ENCODE measurements at regions not wholly inside any gene's neighbourhood (a gene's known extent, or its start where the extent isn't known, plus 50 kb on each side); places are given as distances from the start of the nearest gene placed in this dataset.

DNA sequence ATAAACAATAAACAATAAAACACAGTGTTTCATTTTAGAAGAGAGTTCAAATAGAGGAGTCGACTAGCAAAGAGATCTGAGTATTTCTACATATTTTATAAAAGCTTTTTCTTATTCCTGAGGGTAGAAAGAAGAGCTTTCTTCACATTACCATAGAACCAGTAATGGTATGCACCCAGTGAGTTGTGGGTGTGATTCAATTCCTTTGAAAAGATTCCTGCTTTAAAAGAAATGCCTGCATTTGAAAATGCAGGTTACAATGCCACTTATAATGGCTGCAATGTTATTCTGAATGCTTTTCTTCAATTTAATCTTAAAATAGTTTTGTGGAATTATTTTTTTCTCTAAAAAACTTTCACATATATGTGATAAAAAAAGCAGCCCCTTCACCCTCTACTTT is 178.1 kb downstream of the CDC14C start:
- peaks cover 26% of the 10 kb centered on the region for H3K9me3 ChIP-seq (ENCODE audit: insufficient read depth, low read length)
- DNase-seq (ENCODE audit: low read depth, low spot score), result no peak
- no peaks in the 10 kb centered on the region for H3K4me1 ChIP-seq (ENCODE audit: insufficient read depth, insufficient read length)
- no peak overlapping the region for H3K9ac ChIP-seq (ENCODE audit: insufficient read length, low read depth)
- H3K36me3 ChIP-seq (ENCODE audit: insufficient read depth, insufficient read length, low read length), result no peaks in the 10 kb centered on the region
- H3K27me3 ChIP-seq (ENCODE audit: insufficient read depth, insufficient read length), result no peaks in the 10 kb centered on the region
- no peak for TF ChIP-seq ZNF274 (IDR thresholded peaks at IDR 0.05; ENCODE audit: low read depth, low read length)
- TF ChIP-seq YY1 (IDR thresholded peaks at IDR 0.05; ENCODE audit: insufficient read depth, insufficient read length), result no peak
- TF ChIP-seq SUZ12 (IDR thresholded peaks at IDR 0.05; ENCODE audit: extremely low read depth, insufficient read depth, insufficient read length), result no peak
- H3K4me3 ChIP-seq (ENCODE audit: insufficient read length, low read depth), result no peak overlapping the region

DNA sequence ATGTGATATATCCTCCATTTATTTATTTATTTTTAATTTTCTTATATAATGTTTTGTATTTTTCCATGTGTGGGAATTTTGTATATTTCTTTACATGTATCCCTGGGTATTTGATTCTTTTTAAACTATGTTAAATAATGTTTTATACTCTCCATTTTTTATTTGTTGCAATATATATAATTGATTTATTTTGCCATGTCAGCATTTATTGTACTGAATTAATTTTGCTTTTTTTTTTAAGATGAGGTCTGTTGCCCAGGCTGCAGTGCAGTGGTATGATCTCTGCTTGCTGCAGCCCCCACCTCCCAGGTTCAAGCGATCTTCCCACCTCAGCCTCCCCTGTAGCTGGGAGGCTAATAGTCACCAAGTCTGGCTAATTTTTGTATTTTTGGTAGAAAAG is 187.4 kb downstream of the CDC14C start:
- H3K4me1 ChIP-seq (ENCODE audit: insufficient read depth, insufficient read length), result no peaks in the 10 kb centered on the region
- TF ChIP-seq SUZ12 (IDR thresholded peaks at IDR 0.05; ENCODE audit: extremely low read depth, insufficient read depth, insufficient read length) (no peak), ZNF274 (IDR thresholded peaks at IDR 0.05; ENCODE audit: low read depth, low read length) (no peak), YY1 (IDR thresholded peaks at IDR 0.05; ENCODE audit: insufficient read depth, insufficient read length) (no peak)
- H3K9me3 ChIP-seq (ENCODE audit: insufficient read depth, low read length), result peaks cover 25% of the 10 kb centered on the region
- H3K27me3 ChIP-seq (ENCODE audit: insufficient read depth, insufficient read length), result no peaks in the 10 kb centered on the region
- DNase-seq (ENCODE audit: low read depth, low spot score), result no peak
- H3K9ac ChIP-seq (ENCODE audit: insufficient read length, low read depth), result no peak overlapping the region
- no peak overlapping the region for H3K4me3 ChIP-seq (ENCODE audit: insufficient read length, low read depth)
- no peaks in the 10 kb centered on the region for H3K36me3 ChIP-seq (ENCODE audit: insufficient read depth, insufficient read length, low read length)

DNA sequence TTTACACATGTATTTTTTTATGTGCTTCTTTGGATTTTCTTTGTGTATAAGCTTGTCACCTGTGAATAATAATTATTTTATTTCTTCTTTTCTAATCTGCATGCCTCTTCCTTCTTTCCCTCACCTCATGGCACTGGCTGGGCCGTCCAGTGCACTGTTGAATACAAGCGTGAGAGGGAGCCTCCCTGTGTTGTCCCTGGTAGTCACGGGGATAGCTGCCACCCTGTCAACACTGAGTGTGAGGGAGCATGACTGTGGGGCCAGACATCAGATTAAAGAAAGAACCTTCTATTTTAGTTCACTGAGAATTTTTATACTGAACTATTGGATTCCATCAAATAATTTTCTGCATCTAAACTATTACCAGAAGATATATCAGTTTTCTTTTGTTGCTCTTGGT is 187.9 kb downstream of the CDC14C start:
- Histone ChIP-seq H3K4me3 (ENCODE audit: insufficient read length, low read depth) (no peak overlapping the region), H3K4me1 (ENCODE audit: insufficient read depth, insufficient read length) (no peaks in the 10 kb centered on the region), H3K9me3 (ENCODE audit: insufficient read depth, low read length) (peaks cover 20% of the 10 kb centered on the region), H3K36me3 (ENCODE audit: insufficient read depth, insufficient read length, low read length) (no peaks in the 10 kb centered on the region), H3K9ac (ENCODE audit: insufficient read length, low read depth) (no peak overlapping the region), H3K27me3 (ENCODE audit: insufficient read depth, insufficient read length) (no peaks in the 10 kb centered on the region)
- TF ChIP-seq ZNF274 (IDR thresholded peaks at IDR 0.05; ENCODE audit: low read depth, low read length) (no peak), SUZ12 (IDR thresholded peaks at IDR 0.05; ENCODE audit: extremely low read depth, insufficient read depth, insufficient read length) (no peak), YY1 (IDR thresholded peaks at IDR 0.05; ENCODE audit: insufficient read depth, insufficient read length) (no peak)
- no peak for DNase-seq (ENCODE audit: low read depth, low spot score)

DNA sequence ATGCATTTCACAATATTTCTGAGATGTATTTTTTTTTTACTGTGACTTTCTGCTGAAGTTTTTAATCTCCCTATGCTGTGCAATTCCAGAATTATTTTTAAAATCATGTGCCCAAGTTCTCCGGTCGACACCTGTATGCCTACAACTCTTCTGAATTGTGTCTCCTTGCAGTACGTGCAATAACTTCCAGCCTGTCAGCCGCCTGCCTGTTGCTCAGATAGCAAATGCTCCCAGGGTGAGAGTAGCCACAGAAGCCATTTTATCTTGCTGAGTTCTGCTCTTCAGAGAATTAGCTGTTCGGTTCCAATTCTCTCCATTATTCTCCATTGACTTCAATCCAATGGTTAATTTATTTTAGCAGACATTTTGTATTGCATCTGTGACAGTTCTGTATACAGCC is 188.3 kb downstream of the CDC14C start:
- TF ChIP-seq SUZ12 (IDR thresholded peaks at IDR 0.05; ENCODE audit: extremely low read depth, insufficient read depth, insufficient read length) (no peak), ZNF274 (IDR thresholded peaks at IDR 0.05; ENCODE audit: low read depth, low read length) (no peak), YY1 (IDR thresholded peaks at IDR 0.05; ENCODE audit: insufficient read depth, insufficient read length) (no peak)
- no peak for DNase-seq (ENCODE audit: low read depth, low spot score)
- no peak overlapping the region for H3K4me3 ChIP-seq (ENCODE audit: insufficient read length, low read depth)

DNA sequence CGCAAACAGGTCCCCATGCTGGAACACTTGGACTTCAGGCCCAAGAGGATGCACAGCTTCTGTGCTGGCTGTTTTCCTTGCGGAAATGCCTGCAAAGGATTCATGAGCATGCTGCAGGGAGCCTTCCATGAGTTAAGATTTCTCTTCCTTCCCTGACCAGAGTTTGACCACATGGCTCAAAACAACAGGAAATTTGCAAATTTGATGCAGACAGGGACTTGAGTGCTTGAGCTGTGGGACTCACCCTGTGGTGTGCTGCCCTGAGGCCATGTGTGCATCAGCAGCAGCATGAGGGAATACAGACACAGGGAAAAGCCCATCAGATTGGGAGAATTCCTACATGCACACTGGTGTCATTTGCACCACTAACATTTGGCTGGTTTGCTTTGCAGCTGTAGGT is 195.4 kb downstream of the CDC14C start:
- Histone ChIP-seq H3K36me3 (ENCODE audit: insufficient read depth, insufficient read length, low read length) (no peaks in the 10 kb centered on the region), H3K4me1 (ENCODE audit: insufficient read depth, insufficient read length) (no peaks in the 10 kb centered on the region), H3K9ac (ENCODE audit: insufficient read length, low read depth) (no peak overlapping the region), H3K4me3 (ENCODE audit: insufficient read length, low read depth) (no peak overlapping the region), H3K9me3 (ENCODE audit: insufficient read depth, low read length) (peaks cover 4% of the 10 kb centered on the region; the same call in 1 of the 2 replicates), H3K27me3 (ENCODE audit: insufficient read depth, insufficient read length) (no peaks in the 10 kb centered on the region)
- no peak for TF ChIP-seq SUZ12 (IDR thresholded peaks at IDR 0.05; ENCODE audit: extremely low read depth, insufficient read depth, insufficient read length)
- no peak for TF ChIP-seq ZNF274 (IDR thresholded peaks at IDR 0.05; ENCODE audit: low read depth, low read length)
- TF ChIP-seq YY1 (IDR thresholded peaks at IDR 0.05; ENCODE audit: insufficient read depth, insufficient read length), result no peak
- no peak for DNase-seq (ENCODE audit: low read depth, low spot score)

More for the DNA sequence above, 188.3 kb downstream of the CDC14C start:
- H3K27me3 ChIP-seq (ENCODE audit: insufficient read depth, insufficient read length), result no peaks in the 10 kb centered on the region
- no peaks in the 10 kb centered on the region for H3K36me3 ChIP-seq (ENCODE audit: insufficient read depth, insufficient read length, low read length)
- H3K9me3 ChIP-seq (ENCODE audit: insufficient read depth, low read length), result peaks cover 16% of the 10 kb centered on the region
- no peak overlapping the region for H3K9ac ChIP-seq (ENCODE audit: insufficient read length, low read depth)
- no peaks in the 10 kb centered on the region for H3K4me1 ChIP-seq (ENCODE audit: insufficient read depth, insufficient read length)

DNA sequence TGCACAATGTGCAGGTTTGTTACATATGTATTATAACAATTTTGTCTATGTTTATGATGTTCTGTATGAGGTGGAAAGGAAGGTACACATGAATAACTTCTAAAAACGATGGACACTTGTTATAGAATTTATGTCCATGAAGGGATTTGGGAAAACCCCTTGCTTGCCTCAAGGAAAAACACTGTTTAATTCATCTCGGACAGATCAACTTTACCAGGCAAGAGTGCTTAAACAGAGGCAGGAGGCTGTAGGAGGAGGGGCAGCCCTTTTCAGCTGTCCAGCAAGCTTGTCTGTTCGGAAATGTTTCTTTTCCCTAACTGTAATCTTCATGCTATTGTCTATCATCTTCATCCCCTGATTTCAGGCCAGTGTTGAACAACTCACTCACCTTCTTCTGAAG is 200.9 kb downstream of the CDC14C start:
- H3K4me1 ChIP-seq (ENCODE audit: insufficient read depth, insufficient read length), result no peaks in the 10 kb centered on the region
- no peak overlapping the region for H3K9ac ChIP-seq (ENCODE audit: insufficient read length, low read depth)
- no peak for DNase-seq (ENCODE audit: low read depth, low spot score)
- no peaks in the 10 kb centered on the region; the same call in 1 of the 2 replicates for H3K9me3 ChIP-seq (ENCODE audit: insufficient read depth, low read length)
- no peaks in the 10 kb centered on the region for H3K27me3 ChIP-seq (ENCODE audit: insufficient read depth, insufficient read length)
- no peak for TF ChIP-seq YY1 (IDR thresholded peaks at IDR 0.05; ENCODE audit: insufficient read depth, insufficient read length)
- no peak for TF ChIP-seq SUZ12 (IDR thresholded peaks at IDR 0.05; ENCODE audit: extremely low read depth, insufficient read depth, insufficient read length)
- no peak for TF ChIP-seq ZNF274 (IDR thresholded peaks at IDR 0.05; ENCODE audit: low read depth, low read length)
- H3K36me3 ChIP-seq (ENCODE audit: insufficient read depth, insufficient read length, low read length), result no peaks in the 10 kb centered on the region
- no peak overlapping the region for H3K4me3 ChIP-seq (ENCODE audit: insufficient read length, low read depth)

DNA sequence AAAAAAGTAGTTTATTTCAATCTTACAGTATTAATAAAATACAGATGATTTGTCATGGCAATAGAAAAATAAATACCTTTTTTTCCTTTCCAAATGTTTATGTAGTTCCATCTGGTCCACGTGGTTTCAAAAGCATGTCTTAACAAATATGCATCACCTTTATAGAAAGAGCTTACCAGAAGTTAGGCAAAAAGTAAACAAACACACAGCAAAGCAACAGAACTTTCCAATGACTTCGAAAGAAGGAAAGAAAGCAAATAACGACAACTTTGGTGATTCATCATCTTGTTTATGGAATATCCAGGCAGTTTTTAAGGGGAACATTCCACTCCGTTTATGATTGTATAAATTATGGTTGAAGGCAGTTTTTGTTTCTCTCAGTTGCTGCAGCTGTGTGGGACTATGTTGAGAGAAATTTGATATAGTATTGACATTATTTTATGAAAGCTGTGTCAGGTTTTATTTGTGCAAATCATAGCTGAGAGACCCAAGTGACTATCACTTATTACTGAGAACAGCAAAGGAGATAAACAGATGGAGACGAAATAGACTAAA is 203.1 kb downstream of the CDC14C start:
- no peaks in the 10 kb centered on the region for H3K4me1 ChIP-seq (ENCODE audit: insufficient read depth, insufficient read length)
- DNase-seq (ENCODE audit: low read depth, low spot score), result no peak
- H3K27me3 ChIP-seq (ENCODE audit: insufficient read depth, insufficient read length), result no peaks in the 10 kb centered on the region
- H3K9me3 ChIP-seq (ENCODE audit: insufficient read depth, low read length), result no peaks in the 10 kb centered on the region
- TF ChIP-seq SUZ12 (IDR thresholded peaks at IDR 0.05; ENCODE audit: extremely low read depth, insufficient read depth, insufficient read length), result no peak
- TF ChIP-seq YY1 (IDR thresholded peaks at IDR 0.05; ENCODE audit: insufficient read depth, insufficient read length), result no peak
- TF ChIP-seq ZNF274 (IDR thresholded peaks at IDR 0.05; ENCODE audit: low read depth, low read length), result no peak
- H3K4me3 ChIP-seq (ENCODE audit: insufficient read length, low read depth), result no peak overlapping the region
- no peak overlapping the region for H3K9ac ChIP-seq (ENCODE audit: insufficient read length, low read depth)
- H3K36me3 ChIP-seq (ENCODE audit: insufficient read depth, insufficient read length, low read length), result no peaks in the 10 kb centered on the region
